Activated CD8-positive, alpha-beta memory T cell treated with anti-CD3 and anti-CD28 coated beads, Interleukin-2, amount 50 U/mL, for 1 hour (primary cell): ENCODE measurements at regions not wholly inside any gene's neighbourhood (a gene's known extent, or its start where the extent isn't known, plus 50 kb on each side); places are given as distances from the start of the nearest gene placed in this dataset.
"Not testable (repeated sequence)": the region's sequence is repeated elsewhere in the genome, so short reads cannot be mapped to it uniquely, and the experiment has no call there.

ENCODE experiments used
- DNase-seq: peaks from one replicate; pipeline ENCODE4 v3.0.0-alpha.2; 2020; ENCODE audit errors: extremely low read depth

DNA sequence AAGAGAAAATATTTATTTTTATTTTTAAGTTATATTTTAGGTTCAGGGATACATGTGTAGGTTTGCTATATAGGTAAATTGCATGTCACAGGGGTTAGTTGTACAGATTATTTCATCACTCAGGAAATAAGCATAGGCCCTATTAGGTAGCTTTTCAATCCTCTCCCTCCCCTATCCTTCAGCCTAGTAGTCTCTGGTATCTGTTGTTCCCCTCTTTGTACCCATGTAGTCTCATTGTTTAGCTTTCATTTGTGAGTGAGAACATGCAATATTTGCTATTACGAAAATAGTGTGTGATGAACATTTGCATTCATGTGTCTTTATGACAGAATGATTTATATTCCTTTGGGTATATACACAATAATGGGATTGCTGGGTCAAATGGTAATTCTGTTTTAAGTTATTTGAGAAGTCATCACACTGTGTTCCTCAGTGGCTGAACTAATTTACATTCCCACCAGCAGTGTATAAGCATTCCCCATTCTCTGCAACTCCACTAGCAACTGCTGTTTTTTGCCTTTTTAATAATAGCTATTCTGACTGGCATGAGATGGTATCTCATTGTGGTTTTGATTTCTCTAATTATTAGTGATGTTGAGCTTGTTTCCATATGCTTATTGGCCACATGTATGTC, 863.3 kb downstream of the TTLL7 start:
- DNase-seq = not testable (repeated sequence)

DNA sequence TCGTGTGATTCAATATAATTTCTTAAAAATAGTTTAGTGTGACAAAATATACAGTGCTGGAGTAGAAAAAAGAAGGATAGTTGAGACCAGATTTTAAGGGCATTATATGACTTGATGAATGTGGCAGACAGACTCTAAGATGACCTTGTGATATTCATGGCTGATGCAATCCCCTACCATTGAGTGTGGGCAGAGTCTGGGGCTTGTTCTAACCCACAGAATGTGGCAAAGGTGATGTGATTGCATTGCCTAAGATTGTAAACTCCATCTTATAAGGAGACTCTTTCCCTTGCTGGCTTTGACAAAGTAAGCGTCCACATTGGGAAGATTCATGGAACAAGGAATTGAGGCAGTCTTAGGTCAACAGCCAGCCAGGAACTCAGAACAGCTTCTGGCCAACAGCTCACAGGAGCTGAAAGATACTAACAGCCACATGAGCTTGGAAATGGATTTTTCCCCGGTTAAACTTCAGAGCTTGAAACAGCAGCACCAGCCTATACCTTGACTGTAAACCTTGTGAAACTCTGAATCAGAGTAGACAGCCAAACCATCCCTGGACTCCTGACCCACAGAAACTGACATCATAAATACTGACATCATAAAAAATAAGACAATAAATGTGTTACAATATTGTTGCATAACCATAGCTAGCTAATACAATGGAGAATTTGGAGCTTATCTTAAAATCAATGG, 864.5 kb downstream of the TTLL7 start:
- DNase-seq = not testable (repeated sequence)

DNA sequence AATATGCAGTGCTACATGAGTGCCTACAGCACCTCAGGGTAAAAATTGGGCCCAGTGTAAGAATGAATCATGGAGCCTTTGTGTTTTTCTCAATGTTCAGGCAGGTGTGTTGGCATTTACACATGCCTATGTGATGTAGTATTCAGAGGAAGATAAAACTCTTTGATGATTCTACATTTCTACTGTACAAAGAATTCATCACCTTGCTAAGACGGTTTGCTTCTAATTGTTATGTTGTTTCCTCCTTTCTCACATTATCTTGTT, 867.3 kb downstream of the TTLL7 start:
- no peak for DNase-seq

DNA sequence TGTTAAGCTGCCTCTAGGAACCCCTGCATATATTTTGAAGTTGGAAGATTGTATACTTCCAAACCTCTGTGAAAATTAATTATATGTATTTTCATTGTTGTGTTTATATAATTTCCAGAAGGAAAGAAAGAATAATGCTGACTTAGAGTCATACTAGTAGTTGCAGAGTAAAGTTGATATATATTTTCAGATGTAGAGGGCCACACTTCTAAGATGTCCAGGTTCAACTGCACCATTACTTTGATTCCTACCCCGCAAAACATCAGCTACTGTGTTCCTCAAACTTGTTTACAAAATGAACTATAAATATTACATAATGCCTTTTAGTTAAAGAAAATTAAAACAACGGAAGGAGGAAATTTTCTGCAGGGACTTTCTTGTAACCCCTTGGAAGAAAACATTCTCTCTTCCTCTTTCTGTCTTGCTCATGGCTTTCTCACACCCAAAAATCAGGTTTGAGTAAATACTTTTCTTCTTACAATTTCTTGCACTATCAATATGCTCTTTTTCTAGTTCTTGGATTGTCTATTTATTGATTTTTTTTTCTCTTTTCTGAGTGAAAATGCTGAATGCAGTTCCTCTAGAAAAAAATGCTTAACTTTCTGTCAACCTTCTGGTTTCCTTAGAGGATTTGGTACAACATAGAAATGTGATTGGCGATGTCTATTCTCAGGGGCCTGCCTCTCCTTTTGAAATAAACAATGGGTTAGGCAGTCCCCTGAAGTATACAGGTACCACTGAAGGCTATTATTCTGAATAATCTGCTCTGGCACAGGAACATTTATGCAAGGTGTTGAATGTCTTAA, 867.8 kb downstream of the TTLL7 start:
- no peak for DNase-seq

DNA sequence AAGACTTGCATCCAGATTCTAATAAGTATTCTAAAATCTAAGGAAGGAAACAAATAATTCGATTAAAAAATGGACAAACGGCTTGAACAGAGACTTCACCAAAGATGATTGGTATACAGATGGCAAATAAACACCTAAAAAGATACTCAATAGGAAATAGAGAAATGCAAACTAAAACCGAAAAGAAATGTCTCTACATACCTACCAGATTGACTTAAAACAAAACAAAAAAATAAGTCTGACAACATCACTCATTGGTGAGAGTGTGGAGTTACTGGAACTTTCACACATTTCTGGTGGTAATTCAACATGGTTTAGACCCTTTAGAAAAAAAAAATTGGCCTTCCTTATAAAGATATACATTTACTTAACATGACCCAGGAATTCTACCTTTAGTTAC, 869.8 kb downstream of the TTLL7 start:
- no peak for DNase-seq

DNA sequence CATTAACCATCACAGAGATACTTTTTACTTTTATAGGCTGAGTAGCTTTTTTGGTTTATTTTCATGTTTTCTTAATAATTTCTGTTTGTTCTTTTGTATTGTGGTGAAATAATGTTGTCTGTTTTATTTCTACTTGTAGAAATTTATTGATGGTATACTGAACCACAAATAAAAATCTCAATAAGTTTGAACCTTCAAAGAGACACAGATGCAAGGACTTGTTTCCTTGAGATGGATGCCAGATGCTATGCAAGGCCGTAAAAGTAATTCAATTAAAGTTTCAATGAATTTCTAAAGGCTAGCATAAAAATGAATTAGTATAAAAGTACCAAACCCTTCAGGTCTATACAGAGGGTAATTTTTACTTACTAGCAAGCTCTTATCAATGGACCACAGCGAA, 873.5 kb downstream of the TTLL7 start:
- DNase-seq = no peak

DNA sequence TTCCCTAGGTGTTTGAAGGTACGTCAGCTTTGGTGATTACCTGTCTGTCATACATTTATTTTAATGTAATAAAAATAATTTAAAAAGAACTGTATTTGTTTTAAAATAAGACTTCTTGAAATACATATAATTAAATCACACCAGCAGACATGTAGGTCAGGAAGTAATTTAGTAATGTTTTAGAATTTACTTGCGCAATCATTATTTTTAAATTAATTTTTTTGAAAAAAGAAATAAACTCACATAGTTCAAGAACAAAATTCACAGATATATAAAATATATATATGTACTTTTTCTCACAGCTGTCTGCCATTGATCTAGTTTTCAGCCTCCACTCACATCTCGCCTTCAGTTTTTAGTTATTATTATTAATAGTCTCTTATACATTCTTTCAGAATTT, 875.9 kb downstream of the TTLL7 start:
- no peak for DNase-seq

DNA sequence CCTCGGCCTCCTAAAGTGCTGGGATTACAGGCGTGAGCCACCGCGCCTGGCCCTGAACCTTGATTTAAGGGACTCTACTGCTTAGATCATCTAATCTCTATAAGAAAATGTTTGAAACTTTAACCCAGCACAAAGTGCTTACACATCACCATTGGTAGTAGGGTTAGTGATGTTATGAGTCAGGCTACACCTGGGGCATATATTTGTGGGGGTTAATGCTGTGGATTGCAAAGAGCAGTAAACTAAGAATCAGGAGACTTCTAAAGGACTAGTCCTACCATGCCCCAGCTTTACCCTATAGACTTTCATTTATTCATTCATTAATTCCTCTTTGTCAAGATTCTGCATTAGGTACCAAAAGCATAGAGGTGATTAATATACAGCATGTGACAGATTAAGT, 880.5 kb downstream of the TTLL7 start:
- no peak for DNase-seq

DNA sequence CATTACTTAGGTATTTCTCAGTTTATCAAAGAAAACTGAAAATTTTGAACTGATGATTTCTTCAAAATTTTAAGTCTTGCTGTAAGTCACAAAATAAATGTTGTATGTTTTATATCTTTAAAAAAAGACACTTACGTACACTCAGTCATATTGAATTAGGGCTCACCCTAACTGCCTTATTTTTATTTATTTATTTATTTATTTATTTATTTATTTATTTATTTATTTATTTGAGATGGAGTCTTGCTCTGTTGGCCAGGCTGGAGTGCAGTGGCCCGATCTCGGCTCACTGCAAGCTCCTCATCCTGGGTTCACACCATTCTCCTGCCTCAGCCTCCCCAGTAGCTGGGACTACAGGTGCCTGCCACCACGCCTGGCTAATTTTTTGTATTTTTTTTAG, 881.9 kb downstream of the TTLL7 start:
- not testable (repeated sequence) for DNase-seq

DNA sequence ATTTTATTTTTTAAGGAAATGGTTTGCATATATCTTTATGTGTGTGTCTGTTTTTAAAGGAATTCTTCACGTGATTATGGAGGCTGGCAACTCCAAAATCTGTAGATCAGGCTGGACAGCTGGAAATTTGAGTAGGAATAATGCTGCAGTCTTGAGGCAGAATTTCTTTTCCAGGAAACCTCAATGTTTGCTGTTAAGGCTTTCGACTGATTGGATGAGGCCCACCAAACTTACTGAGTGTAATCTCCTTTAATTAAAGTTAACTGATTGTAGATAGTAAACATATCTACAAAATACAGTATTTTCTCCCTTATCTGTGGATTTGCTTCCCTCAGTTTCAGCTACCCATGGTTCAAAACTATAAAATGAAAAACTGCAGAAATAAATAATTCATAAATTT, 883.1 kb downstream of the TTLL7 start:
- no peak for DNase-seq

DNA sequence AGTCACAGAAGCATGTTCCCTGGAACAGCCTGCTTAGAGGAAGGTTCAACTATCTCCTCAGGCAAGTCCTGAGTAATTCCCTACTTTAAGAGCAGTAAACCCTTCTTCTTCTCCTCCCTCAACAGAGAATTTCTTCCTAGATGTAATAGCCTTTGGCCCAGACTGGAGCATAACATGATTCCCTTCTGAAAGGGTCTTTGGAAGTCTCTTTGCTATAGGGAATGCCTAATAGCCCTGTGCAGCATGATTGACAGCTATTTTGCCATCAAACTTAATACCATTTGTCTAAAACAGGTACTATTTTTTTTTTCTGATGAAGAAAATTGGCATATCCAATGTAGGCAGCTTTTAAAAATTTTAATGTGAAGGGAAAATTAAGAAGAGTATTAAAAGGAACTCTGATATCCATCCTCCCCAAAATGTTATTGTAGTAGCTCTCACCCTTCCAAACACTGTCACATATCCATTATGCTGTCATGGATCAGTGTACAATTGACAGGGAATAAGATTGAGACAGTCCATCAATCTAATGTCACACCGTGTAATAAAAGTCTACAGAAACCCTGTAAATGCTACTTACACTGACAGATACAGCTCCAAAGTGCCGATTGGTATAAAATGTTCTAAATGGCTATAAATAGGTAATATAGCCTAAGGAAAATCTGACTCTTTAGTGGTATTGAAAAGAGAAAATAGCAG, 884.6 kb downstream of the TTLL7 start:
- no peak for DNase-seq

DNA sequence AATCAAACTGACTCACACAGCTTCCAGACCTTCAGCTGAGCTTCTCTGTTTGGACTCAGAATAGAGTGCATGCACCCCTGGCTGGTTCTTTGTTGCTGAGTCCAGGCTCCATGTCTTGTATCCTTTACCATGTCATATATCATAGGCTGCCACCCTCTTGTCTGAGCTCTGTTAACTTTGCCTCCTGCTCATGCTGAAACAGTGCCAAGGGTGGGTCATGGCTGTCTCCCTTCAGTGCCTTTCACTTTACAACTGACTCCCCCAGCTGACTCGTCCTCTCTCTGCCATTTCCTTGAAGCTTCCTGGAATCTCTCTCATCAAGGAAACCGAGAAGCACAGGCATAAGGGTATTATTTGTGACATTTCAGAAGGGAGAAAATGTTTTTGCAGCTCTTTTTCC, 885.3 kb downstream of the TTLL7 start:
- no peak for DNase-seq

DNA sequence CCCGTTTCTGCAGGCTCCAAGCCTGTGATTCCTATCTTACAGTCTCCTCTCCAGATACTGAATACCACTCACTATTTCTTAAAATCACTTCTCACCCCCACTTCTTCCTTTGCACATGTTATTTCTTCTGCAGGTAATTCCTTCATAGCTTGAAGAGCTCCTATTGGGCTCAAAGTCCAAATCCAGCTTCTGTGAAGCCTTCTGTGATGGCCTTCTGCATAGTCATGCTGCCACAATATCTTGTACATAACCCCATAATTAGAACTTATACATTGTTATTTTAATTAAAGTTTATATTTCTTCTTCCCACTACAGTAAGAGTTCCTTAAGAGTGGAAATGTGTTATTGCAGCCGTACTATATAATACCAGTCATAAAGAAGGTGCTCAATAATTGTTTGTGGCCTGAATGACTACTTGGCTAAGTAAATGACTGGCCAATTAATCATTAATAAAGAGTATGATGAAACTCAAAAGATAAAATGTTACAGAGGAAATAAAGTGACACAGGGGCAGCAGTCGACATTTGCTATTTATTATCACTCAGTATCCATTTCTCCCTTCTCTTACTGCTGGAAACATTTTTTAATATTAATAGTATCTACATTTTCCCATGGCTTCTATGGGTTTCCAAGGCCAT, 886.6 kb downstream of the TTLL7 start:
- no peak for DNase-seq

DNA sequence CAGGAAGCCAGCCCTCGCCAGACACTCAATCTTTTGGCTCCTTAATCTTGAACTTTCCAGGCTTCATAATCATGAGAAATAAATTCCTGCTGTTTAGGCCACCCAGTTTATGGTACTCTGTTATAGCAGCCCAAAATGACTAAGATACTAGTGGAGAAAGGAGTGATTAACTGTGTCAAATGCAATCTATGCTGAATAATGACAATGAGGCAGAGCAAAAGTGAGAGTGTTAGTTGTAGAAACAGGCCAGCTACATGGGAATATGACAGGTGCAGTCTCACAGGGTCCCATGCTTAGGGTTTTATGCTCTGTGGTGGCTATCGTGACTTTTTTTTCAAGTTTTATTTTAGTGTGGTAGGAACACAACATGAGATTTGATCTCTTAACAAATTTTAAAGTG, 888.8 kb downstream of the TTLL7 start:
- no peak for DNase-seq

DNA sequence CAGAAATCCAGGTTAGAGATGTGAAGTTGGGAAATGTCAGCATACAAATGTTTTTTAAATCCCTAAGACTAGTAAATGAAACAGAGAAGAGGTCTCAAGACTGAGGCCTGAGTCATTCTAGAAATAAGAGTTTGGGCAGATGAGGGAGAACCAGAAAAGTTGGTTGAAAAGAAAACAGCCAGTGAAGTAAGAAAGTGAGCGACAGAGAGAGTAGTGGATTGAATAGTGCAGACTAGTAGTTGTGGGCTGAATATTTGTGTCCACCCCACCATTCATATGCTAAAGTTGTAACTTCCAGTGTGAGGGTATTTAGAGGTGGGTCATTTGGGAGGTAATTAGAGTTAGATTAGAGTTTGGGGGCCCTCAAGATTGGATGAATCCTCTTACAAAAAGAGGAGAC, 889.2 kb downstream of the TTLL7 start:
- no peak for DNase-seq

DNA sequence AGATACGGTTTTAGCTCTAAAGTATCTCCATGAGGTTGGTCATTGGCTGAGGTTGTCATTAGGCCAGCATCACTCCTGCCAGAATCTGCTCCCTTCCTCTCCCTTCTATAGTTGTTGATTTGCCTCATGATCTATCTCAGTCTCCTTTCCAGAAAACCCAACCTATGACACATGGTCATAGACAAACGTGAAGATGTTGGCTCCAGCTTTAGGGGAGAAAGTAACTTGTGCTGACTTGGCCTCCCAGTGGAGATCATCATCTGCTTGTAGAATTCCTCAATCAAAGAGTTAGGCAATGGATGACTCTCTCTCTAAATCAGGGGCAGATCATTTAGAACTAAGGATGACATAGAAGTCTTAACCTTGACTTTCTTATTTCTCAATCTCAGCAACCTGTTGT, 894.4 kb downstream of the TTLL7 start:
- no peak for DNase-seq

DNA sequence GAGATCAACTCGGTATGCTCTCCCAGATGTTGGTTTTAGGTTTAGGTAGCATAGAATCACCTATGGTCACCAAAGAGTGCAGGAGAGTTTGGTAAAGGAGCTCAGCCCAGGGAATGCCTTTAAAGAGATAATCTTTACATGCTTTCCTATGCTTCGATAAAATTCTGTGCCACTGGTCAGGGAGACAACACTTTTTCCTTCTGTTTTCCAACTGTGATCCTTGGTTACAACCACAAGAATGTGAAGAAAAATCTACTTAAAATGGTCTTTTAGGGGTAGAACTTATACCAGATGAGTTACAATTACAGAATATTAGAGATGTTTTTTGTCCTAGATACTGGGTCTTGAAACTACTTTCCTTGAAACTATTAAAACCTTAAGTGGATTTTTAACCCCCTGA, 895.6 kb downstream of the TTLL7 start:
- DNase-seq = no peak

DNA sequence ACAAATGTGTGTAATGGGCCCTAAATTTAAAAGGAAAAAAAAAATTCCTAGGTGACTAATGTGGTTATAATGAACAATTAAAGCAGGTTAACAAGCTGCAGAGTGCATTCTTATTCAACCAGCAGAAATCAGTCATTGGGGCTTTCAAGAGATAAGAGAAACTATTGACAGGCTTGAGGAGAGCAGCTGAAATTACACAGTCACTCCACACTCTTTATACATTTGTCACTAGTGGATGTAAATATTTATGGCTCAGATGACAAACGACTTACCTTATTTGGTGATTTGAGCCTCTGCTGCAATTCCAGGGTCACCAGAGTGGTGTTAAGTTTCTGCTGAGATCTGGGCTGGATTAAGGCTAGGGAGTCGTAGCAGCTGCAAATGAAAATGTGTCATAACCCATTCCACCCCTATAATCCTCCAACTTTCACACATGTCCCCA, 896.3 kb downstream of the TTLL7 start:
- no peak for DNase-seq

DNA sequence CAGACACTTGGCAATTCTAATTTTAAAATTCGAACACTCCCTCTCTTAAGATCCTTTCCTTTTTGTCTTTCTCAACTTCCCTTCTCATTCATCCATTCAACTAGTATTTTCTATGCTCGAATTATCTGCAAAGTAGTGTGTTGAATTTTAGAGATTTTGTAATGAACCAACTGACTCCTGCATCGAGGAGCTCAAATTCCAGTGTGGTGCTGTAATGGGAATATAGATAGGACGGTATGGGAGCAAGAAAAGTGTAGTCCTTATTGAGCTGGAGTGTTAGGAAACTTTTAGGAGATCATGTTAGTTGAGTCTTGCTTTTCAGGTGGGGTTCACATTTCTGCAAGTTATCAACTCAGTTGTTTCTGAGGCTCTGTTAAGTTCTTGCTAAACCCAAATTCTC, 897.5 kb downstream of the TTLL7 start:
- DNase-seq = no peak

DNA sequence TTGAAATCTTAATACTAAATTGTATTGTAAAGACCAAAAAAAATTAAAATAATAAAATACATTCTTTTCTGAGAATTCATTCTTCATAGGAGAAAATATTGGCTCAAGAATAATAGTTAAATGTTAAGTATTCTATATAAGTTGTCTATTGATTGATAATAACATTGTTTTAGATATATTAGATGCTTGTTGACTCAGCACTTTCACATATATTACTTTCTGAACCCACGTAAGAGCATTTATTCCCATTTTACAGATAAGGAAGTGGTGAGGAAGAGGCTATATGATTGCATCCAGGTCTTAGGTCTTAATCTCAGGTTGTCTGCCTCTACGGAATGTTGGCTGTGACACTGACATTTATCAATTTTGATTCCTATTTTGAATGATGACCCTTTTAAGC, 898.8 kb downstream of the TTLL7 start:
- DNase-seq = no peak

DNA sequence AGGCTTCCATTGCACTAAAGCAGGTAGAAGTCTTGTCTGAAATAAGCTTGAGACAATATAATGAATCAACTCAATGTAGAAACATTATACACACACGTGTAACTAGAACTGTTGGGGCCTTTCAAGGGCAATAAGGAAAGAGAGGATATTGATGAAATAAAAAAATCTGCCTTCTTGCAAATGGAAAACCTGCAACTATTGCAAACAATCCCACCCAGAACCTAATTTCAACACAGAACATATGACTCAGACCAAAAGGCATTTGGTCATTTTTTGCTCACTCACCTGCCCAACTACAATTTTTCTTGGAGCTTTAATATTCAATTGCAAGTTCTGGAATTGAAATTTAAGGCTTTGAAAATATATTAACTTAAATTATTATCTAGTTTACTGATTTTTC, 900.1 kb downstream of the TTLL7 start:
- DNase-seq = no peak

DNA sequence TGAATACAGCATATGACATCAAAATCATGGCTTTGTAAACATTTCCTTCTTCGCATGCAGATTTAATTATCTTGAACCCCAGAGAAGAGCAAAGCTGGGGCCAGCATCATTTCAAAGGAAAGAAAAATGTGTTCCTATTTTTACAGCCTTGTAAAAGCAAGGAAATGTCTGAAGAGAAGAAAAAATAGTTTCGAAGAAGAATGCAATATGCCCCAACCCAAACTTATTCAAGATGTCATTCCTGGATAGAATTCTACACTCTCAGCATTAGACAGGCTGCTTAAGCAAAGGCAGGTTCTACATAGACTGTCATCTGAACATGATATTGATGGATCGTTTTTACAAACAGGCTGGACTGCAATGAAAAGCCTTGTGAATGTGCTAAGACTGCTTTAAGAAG, 900.8 kb downstream of the TTLL7 start:
- DNase-seq = no peak
